ENCODE measurements at regions not wholly inside any gene's neighbourhood (a gene's known extent, or its start where the extent isn't known, plus 50 kb on each side); places are given as distances from the start of the nearest gene placed in this dataset.

DNA sequence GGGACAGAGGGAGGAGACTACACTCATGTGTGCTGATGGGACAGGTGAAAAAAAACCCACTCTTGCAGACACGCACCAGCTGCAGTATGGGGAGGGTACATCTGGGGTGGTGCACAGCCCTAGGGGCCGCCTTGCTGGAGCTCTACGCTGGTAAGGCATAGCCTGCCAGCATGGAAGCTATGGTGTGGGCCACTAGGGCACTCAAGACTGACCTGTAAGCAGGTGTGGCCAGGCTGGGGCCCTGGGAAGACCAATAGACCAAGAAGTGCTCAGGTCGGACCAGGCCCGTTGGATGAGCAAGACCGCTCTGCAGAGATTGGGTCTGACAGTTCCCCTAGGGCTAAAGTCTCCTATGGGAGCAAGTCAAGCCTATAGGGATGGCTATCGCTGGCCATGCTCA, 314.8 kb downstream of the FAM47A start:
- ATAC-seq = no peak
- SMC1A ChIA-PET (ENCODE audit: uncharacterized antibody, unreplicated experiment) = no interaction called here

More for the DNA sequence above, 314.8 kb downstream of the FAM47A start:
- RAD21 ChIA-PET (ENCODE audit: unreplicated experiment) = no interaction called here
- no peak overlapping the region for H2AFZ ChIP-seq (ENCODE audit: control insufficient read depth, low read depth, low read length)
- no peaks in the 10 kb centered on the region for H3K9me3 ChIP-seq (replicated peaks; ENCODE audit: control insufficient read depth, insufficient read depth, low read length)
- in situ Hi-C loops (cut with MboI) (no loop called here), intact Hi-C loops (cut with micrococcal nuclease; ENCODE audit: unreplicated experiment) (no loop called here)
- TF ChIP-seq RBBP5 (conservative IDR thresholded peaks at IDR 0.05) (no peak), PML (IDR thresholded peaks at IDR 0.05; ENCODE audit: low read length) (no peak), REST (IDR thresholded peaks at IDR 0.05; ENCODE audit: low read depth, low read length) (no peak), HDAC2 (IDR thresholded peaks at IDR 0.05) (no peak), HCFC1 (IDR thresholded peaks at IDR 0.05; ENCODE audit: low read length) (no peak), CEBPZ (IDR thresholded peaks at IDR 0.05; ENCODE audit: low read depth, low read length) (no peak), HDAC6 (IDR thresholded peaks at IDR 0.05; ENCODE audit: unreplicated experiment) (no peak), CREB1 (IDR thresholded peaks at IDR 0.05; ENCODE audit: low read depth) (no peak), NR2C1 (IDR thresholded peaks at IDR 0.05) (no peak), MYC (IDR thresholded peaks at IDR 0.05; ENCODE audit: insufficient read depth, insufficient read length, insufficient replicate concordance, low read length, severe bottlenecking) (no peak), NFYB (IDR thresholded peaks at IDR 0.05; ENCODE audit: insufficient read depth, low read depth, low read length) (no peak)
- TF ChIP-seq, protein P1, sequence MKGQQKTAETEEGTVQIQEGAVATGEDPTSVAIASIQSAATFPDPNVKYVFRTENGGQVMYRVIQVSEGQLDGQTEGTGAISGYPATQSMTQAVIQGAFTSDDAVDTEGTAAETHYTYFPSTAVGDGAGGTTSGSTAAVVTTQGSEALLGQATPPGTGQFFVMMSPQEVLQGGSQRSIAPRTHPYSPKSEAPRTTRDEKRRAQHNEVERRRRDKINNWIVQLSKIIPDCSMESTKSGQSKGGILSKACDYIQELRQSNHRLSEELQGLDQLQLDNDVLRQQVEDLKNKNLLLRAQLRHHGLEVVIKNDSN (IDR thresholded peaks at IDR 0.05; ENCODE audit: borderline replicate concordance, extremely low read length, insufficient read depth, low read depth, low read length) = no peak
- CTCF ChIA-PET = no interaction called here
- FAIRE-seq (no peak), DNase-seq (ENCODE audit: low read depth, low spot score) (no peak)
- H4K20me1 ChIP-seq (ENCODE audit: control insufficient read depth, insufficient read depth) = no peaks in the 10 kb centered on the region
- H3K36me3 ChIP-seq (ENCODE audit: control insufficient read depth in 2 of 2, insufficient read depth in 2 of 2, low read length in 1 of 2) = no peaks in the 10 kb centered on the region
- H3K4me2 ChIP-seq (ENCODE audit: control insufficient read depth, insufficient read depth) = no peak overlapping the region
- no peak overlapping the region for H3K27ac ChIP-seq (ENCODE audit: control insufficient read depth, insufficient read depth)
- POLR2A ChIA-PET = no interaction called here
- BruUV-seq (replicated peaks) = no TSS peak
- no peaks in the 10 kb centered on the region for H3K79me2 ChIP-seq (ENCODE audit: control insufficient read depth, insufficient read depth, low read length)
- H3K27me3 ChIP-seq (replicated peaks in 1 of 2; ENCODE audit: control insufficient read depth in 2 of 2, insufficient read depth in 2 of 2, low read length in 1 of 2) = no peaks in the 10 kb centered on the region
- no peaks in the 10 kb centered on the region for H3K4me1 ChIP-seq (ENCODE audit: control insufficient read depth, insufficient read depth, low read length)
- no peak overlapping the region for H3K9ac ChIP-seq (ENCODE audit: control insufficient read depth, insufficient read depth, low read length)
- WGBS (ENCODE audit: insufficient coverage, insufficient replicate concordance, low lambda C conversion rate, missing lambda C conversion rate) = 48% methylated on average over 7 of the region's 7 CpGs
- no peak overlapping the region for H3K4me3 ChIP-seq
